Stimulated activated naive CD8-positive, alpha-beta T cell treated with anti-CD3 and anti-CD28 coated beads, Interleukin-15, Interleukin-2, amounts not matched to agents 100 ng/mL and 50 ng/mL, for 24 hours (primary cell): ENCODE measurements at regions not wholly inside any gene's neighbourhood (a gene's known extent, or its start where the extent isn't known, plus 50 kb on each side); places are given as distances from the start of the nearest gene placed in this dataset.
"Not testable (repeated sequence)": the region's sequence is repeated elsewhere in the genome, so short reads cannot be mapped to it uniquely, and the experiment has no call there.

Experiments used
- H3K27ac Mint-ChIP-seq: one replicate; pipeline ENCODE4 v1.8.0; 2021; ENCODE audit warnings: mild to moderate bottlenecking, mixed read lengths
- H3K27me3 Mint-ChIP-seq: one replicate; pipeline ENCODE4 v1.8.0; 2021; ENCODE audit warnings: mixed read lengths
- H3K36me3 Mint-ChIP-seq: one replicate; pipeline ENCODE4 v1.8.0; 2021; ENCODE audit warnings: low read depth, mixed read lengths
- H3K4me1 Mint-ChIP-seq: one replicate; pipeline ENCODE4 v1.8.0; 2021; ENCODE audit warnings: low read depth, mixed read lengths
- H3K4me3 Mint-ChIP-seq: one replicate; pipeline ENCODE4 v1.8.0; 2021; ENCODE audit warnings: mild to moderate bottlenecking, mixed read lengths
- H3K9me3 Mint-ChIP-seq: one replicate; pipeline ENCODE4 v1.8.0; 2021; ENCODE audit warnings: mixed read lengths

DNA sequence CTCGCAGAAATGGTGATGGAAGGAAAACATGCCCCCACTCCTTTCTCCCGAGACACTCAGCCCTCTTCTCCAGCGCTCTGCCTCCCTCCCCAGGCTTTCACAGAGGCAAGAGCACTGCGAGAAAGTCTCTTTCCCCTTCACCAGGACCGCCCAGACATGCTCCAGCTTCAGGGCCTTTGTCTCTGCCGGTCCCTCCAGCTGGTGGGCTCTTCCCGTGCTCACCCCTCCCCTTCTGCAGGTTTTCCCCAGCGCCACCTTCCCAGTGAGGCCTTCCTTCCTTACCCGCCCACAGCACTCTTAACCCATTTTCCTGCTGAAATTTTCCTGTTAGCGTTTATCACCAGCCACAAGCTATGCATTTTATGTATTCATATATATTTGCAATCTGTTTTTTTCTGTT lies 86.2 kb downstream of the TFAP2C start:
- no peaks in the 10 kb centered on the region for H3K36me3 Mint-ChIP-seq
- H3K4me1 Mint-ChIP-seq = no peaks in the 10 kb centered on the region
- H3K27ac Mint-ChIP-seq = no peak overlapping the region
- no peaks in the 10 kb centered on the region for H3K9me3 Mint-ChIP-seq
- H3K27me3 Mint-ChIP-seq = no peaks in the 10 kb centered on the region
- H3K4me3 Mint-ChIP-seq = no peak overlapping the region

DNA sequence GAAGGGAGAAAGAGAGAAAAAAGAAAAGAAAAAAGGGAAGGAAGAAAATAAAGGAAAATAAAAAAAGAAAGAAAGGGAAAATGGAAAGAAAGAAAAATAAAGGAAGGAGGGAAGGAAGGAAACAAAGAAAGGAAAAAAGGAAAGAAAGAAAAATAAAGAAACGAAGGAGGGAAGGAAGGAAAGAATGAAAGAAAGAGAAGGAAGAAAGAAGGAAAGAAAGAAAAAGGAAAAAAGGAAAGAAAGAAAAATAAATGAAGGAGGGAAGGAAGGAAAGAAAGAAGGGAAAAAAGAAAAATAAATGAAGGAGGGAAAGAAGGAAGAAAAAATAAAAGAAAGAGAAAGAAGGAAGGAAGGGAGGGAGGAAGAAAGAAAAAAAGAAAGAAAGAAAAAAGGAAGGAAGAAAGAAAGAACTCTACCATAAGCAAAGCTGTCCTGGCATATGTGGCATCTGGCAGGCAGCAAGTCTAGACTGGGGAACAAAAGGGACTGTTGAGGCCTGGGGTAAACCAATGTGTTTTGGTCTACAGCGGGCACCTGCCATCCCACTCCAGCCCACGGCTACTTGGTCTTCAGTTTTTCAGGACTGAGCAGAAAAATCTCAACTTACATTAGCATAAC lies 86.9 kb downstream of the TFAP2C start:
- no peak overlapping the region for H3K27ac Mint-ChIP-seq
- H3K4me1 Mint-ChIP-seq = no peaks in the 10 kb centered on the region
- H3K4me3 Mint-ChIP-seq = no peak overlapping the region
- no peaks in the 10 kb centered on the region for H3K36me3 Mint-ChIP-seq
- H3K9me3 Mint-ChIP-seq = no peaks in the 10 kb centered on the region
- no peaks in the 10 kb centered on the region for H3K27me3 Mint-ChIP-seq

DNA sequence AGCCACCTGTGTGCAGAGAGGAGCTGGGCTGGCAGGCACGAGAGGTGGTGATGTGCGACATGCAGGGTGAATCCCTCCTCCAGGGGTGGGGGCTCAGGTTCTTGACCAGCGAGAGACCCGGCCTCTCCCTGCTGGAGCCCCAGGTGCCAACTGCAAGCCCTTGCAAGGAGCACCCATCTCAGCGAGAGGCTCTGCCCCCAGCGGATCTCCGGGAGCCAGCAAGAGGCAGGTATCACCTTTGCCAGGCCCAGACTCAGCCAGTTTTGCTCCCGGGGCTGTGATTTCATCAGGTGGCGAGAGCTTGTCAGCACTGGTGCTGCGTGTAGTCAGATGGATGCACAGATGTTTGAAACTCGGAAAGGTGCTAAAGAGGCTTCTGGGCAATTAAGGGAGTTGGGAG lies 87.7 kb downstream of the TFAP2C start:
- Mint-ChIP-seq H3K4me1 (no peaks in the 10 kb centered on the region), H3K4me3 (no peak overlapping the region), H3K27me3 (no peaks in the 10 kb centered on the region), H3K27ac (no peak overlapping the region), H3K9me3 (no peaks in the 10 kb centered on the region), H3K36me3 (no peaks in the 10 kb centered on the region)

DNA sequence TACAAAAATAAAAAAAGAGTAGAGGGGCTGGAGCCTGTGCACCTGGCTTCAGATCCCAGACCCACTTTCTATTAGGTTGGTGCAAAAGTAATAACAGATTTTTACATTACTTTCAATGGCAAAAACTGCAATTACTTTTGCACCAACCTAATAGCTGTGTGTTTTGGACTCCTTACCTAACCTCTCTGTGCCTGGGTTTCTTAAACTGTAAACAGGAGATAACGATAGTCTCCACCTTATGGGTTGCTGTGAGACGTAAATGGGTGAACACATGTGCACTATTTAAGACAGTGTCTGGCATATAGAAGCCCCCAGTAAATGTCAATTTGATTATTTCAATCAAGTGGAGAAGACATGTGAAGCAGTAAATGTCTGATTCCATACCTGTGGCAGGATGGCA lies 89.7 kb downstream of the TFAP2C start:
- H3K27ac Mint-ChIP-seq = no peak overlapping the region
- no peaks in the 10 kb centered on the region for H3K4me1 Mint-ChIP-seq
- H3K4me3 Mint-ChIP-seq = no peak overlapping the region
- H3K27me3 Mint-ChIP-seq = no peaks in the 10 kb centered on the region
- H3K36me3 Mint-ChIP-seq = no peaks in the 10 kb centered on the region
- no peaks in the 10 kb centered on the region for H3K9me3 Mint-ChIP-seq

DNA sequence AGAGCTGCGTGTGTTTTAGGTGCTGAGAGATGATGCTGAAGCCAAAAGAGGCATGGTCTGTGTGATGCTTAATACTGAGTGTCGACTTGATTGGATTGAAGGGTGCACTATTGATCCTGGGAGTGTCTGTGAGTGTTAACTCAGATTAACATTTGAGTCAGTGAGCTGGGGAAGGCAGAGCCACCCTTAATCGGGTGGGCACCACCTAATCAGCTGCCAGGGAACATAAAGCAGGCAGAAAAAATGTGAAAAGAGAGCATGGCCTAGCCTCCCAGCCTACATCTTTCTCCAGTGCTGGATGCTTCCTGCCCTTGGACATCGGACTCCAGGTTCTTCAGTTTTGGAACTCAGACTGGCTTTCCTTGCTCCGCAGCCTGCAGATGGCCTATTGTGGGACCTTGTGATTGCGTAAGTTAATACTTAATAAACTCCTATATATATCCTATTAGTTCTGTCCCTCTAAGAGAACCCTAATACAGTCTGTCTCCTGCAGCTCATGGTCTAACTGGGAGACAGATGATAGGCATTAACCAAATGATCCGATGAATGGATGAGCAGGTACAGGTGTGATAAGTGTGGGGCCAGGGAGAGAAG lies 91.6 kb downstream of the TFAP2C start:
- Mint-ChIP-seq H3K27ac (no peak overlapping the region), H3K36me3 (no peaks in the 10 kb centered on the region), H3K9me3 (no peaks in the 10 kb centered on the region), H3K27me3 (no peaks in the 10 kb centered on the region), H3K4me1 (no peaks in the 10 kb centered on the region), H3K4me3 (no peak overlapping the region)

DNA sequence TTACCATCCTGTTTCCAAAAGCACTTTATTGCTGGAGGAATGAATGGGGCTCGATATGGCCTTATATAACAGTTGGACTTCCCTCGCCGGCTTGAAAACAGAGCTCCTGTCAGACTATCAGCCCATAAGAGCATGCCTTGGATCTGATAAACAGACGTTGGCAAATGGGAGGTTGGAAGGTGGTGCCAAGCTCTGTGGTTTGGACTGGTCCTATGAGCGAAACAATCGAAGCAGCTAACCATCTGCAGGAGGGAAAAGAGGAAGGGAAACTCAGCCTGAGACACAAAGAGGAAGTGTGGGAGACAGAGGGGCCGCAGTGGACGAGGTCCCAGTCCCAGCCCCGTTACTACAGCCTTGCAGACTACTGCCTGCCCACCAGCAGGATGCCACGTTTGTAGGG lies 92.9 kb downstream of the TFAP2C start:
- Mint-ChIP-seq H3K9me3 (no peaks in the 10 kb centered on the region), H3K27ac (no peak overlapping the region)

DNA sequence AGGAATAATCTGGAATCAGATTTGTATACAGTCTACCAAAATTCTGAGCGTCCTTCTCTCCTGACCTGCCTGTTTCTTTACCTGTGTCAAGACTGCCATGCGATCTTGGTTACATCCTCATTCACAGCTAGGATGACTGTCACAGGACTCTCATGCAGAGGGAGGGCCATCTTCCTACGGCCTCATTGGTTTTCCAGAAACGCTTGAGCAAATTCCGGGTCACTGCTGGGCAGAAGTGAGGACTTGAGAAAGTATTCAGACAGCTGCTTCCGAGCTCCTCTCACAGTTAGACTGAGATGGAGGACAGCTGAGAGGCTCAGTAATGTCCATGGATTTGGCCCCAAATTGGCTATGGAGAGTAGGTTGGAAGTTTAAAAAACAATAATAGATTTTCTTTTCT lies 94.2 kb downstream of the TFAP2C start:
- H3K9me3 Mint-ChIP-seq = no peaks in the 10 kb centered on the region
- H3K27ac Mint-ChIP-seq = no peak overlapping the region
- no peaks in the 10 kb centered on the region for H3K27me3 Mint-ChIP-seq
- no peaks in the 10 kb centered on the region for H3K36me3 Mint-ChIP-seq
- H3K4me1 Mint-ChIP-seq = no peaks in the 10 kb centered on the region
- no peak overlapping the region for H3K4me3 Mint-ChIP-seq

More for the DNA sequence above, 92.9 kb downstream of the TFAP2C start:
- Mint-ChIP-seq H3K4me1 (no peaks in the 10 kb centered on the region), H3K36me3 (no peaks in the 10 kb centered on the region), H3K4me3 (no peak overlapping the region), H3K27me3 (no peaks in the 10 kb centered on the region)

DNA sequence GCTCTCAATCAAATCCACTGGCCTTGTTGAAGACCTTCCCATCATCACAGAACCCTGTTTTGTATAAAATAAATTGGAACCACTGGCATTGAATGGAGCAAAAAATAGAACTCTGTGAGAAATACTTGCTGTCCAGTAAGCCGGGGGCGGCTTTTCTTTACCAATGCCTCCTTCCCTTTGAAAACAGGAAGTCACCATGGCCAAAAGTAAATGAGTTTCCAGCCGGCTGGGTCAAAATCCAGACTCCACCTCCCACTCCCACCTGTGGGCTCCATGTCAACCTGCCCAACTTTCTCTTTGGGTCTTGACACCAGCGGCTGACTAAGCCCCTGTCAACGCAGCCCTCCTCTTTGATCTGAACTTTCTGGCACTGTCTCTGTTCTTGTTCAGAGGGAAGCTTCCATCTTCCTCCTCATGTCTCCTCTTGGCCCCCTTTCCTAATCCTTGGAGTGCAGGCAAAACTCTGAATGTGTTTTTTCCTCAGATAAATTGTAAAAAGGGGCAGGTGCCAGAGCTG lies 95.2 kb downstream of the TFAP2C start:
- Mint-ChIP-seq H3K4me3 (no peak overlapping the region), H3K27ac (no peak overlapping the region), H3K27me3 (no peaks in the 10 kb centered on the region), H3K36me3 (no peaks in the 10 kb centered on the region), H3K9me3 (no peaks in the 10 kb centered on the region), H3K4me1 (no peaks in the 10 kb centered on the region)

DNA sequence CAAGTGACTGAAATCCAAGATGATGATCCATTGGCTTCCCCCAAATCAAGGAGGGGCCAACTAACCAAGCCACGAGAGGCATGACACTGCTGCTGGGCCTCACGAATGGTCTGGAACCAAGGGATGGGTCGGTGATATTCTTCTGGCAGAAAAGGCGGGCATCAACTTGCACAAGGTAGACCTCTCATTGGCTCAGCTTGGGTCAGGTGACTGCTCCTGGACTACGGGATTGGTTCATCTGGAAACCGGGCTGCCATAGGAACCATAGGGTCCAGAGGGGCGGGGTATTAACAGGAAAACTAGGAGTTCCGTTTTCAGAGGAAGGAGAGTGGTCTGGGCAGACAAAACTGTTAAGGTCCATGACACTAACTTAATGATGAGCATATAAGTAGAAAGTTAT lies 100.9 kb downstream of the TFAP2C start:
- Mint-ChIP-seq H3K4me3 (no peak overlapping the region), H3K36me3 (no peaks in the 10 kb centered on the region), H3K27ac (no peak overlapping the region), H3K27me3 (peaks cover 7% of the 10 kb centered on the region), H3K4me1 (no peaks in the 10 kb centered on the region), H3K9me3 (no peaks in the 10 kb centered on the region)

DNA sequence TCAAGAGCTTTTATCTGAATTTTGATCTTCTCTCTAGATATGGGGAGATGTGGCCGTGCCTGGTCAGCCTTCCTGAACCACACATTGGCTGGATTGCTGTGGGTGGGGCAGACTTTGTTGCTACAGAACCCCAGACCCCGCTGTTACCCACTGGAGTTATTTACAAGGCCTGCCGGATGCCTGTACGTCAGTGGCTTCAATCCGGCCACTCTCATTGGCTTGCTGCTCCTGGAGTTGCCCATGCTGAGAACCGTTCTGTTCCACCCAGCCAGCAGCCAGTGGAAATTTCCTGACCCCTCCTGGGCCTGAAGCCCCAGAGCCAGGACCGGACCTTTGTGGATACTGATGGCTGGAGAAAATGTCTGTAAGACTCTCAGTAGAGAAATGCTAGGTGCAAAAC lies 101.9 kb downstream of the TFAP2C start:
- Mint-ChIP-seq H3K4me3 (no peak overlapping the region), H3K27ac (no peak overlapping the region), H3K36me3 (no peaks in the 10 kb centered on the region), H3K9me3 (no peaks in the 10 kb centered on the region), H3K27me3 (peaks cover 12% of the 10 kb centered on the region), H3K4me1 (no peaks in the 10 kb centered on the region)

DNA sequence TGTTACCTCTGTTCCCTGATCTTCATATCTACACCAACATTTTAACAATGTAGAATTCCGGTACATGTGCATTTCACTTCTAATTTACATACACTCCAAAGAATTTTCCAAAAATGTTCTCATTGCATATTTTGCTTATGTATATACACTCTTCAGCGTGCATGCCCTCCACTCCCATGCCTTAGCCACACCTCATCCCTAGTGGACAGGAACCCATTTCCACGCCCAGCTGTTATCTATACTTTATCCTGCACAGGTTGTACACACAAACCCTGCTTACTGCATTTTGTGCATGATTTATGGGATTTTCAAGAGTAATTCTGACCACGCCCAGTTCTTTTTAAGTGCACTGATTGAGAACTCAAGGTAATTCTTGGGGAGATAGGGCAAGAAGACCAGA lies 102.4 kb downstream of the TFAP2C start:
- H3K36me3 Mint-ChIP-seq = no peaks in the 10 kb centered on the region
- no peaks in the 10 kb centered on the region for H3K4me1 Mint-ChIP-seq
- H3K27ac Mint-ChIP-seq = no peak overlapping the region
- no peak overlapping the region for H3K4me3 Mint-ChIP-seq
- H3K27me3 Mint-ChIP-seq = peaks cover 17% of the 10 kb centered on the region
- H3K9me3 Mint-ChIP-seq = no peaks in the 10 kb centered on the region

DNA sequence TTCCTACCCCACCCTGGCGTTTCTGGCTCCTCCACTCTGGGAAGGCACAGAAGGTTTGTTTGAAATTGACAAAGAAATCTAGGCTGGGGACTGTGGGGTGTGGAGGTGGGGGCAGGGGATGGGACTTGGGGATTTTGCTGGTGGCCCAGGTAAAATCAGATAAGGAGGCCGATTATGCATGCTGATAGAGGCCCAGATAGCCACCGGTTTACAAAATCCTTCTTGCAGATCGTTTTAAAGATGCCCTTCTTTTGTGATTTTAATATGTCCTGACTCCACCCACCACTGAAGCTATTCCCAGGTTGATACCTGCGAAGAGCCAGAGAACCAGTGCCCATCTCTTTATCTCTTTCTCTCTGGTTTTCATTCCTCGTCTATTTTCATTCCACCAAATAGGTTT lies 104.9 kb downstream of the TFAP2C start:
- Mint-ChIP-seq H3K4me3 (no peak overlapping the region), H3K9me3 (no peaks in the 10 kb centered on the region), H3K36me3 (no peaks in the 10 kb centered on the region), H3K27me3 (peaks cover 26% of the 10 kb centered on the region), H3K27ac (no peak overlapping the region), H3K4me1 (no peaks in the 10 kb centered on the region)

DNA sequence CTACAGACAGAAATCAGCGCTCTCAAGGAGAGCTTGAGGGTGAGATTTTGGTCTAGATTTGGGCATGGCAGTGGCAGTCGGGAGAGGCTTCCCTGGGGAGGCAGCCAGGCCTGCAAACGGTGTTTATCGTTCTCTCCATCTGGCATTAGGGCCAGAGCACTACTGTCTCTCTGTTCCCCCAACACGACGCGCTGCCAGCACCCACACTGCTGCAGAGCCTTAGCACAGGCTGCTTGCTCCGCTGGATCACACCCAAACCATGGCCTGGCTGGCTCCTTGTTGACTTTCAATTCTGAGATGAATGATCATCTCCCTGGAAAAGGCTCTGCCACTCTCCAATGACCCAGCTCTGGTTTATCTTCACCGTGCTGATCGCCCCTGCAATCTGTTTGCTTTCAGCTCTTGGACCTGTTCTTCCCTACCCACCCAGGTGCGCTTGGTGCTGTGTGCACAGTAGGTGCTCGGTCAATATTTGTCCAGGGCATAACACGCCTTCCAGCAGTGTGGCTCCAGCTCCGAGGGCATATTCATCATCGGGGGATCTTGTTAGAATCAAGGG lies 106.1 kb downstream of the TFAP2C start:
- Mint-ChIP-seq H3K9me3 (no peaks in the 10 kb centered on the region), H3K4me1 (no peaks in the 10 kb centered on the region), H3K36me3 (no peaks in the 10 kb centered on the region), H3K4me3 (no peak overlapping the region), H3K27ac (no peak overlapping the region), H3K27me3 (peaks cover 33% of the 10 kb centered on the region)

DNA sequence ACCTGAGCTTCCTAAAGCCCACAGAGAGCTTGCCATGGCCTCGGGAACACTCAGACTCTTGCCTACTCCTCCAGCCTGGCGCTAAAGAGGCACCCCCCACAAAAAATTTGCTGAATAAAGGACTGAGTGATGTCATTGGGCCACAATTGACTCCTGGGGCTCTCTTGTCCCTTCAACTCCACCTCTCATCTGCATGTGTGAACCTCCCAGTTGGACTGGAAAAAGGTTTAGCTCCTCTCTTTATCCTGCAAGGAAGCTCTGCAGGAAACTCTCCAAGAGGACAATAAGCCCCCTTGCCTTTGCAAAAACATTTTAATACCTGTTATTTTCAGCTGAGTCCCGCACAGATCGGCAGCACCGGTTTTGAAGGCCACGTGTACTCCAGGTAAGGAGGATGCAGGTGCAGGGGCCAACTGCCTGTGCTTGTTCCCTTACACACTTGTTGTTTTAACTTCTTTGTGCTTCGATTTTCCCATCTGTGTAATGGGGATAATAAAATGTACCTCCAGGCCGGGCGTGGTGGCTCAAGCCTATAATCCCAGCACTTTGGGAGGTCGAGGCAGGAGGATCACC lies 107.3 kb downstream of the TFAP2C start:
- no peak overlapping the region for H3K4me3 Mint-ChIP-seq
- no peak overlapping the region for H3K27ac Mint-ChIP-seq
- no peaks in the 10 kb centered on the region for H3K9me3 Mint-ChIP-seq
- H3K4me1 Mint-ChIP-seq = no peaks in the 10 kb centered on the region
- H3K36me3 Mint-ChIP-seq = no peaks in the 10 kb centered on the region
- peaks cover 33% of the 10 kb centered on the region for H3K27me3 Mint-ChIP-seq

DNA sequence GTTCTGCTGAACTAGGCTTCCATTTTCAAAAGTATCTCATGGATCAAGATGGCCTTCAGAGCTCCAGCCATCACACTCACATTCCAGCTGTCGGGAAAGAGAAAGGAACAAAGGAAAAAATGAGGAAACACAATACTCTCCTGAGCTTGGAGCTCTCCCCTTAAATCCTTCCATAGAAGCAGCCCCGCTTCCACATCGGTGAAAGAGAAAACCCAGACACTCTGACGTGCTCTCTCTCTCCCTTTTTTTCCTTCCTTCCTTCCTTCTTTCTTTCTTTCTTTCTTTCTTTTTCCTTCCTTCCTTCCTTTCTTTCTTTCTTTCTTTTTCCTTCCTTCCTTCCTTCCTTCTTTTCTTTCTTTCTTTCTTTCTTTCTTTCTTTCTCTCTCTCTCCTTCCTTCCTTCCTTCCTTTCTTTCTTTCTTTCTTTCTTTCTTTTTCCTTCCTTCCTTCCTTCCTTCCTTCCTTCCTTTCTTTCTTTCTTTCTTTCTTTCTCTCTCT lies 115.3 kb downstream of the TFAP2C start:
- not testable (repeated sequence) for H3K4me1 Mint-ChIP-seq, H3K36me3 Mint-ChIP-seq, H3K4me3 Mint-ChIP-seq, H3K9me3 Mint-ChIP-seq, H3K27ac Mint-ChIP-seq
- peaks cover 14% of the 10 kb centered on the region for H3K27me3 Mint-ChIP-seq
